ENCODE measurements at regions not wholly inside any gene's neighbourhood (a gene's known extent, or its start where the extent isn't known, plus 50 kb on each side); places are given as distances from the start of the nearest gene placed in this dataset.

DNA sequence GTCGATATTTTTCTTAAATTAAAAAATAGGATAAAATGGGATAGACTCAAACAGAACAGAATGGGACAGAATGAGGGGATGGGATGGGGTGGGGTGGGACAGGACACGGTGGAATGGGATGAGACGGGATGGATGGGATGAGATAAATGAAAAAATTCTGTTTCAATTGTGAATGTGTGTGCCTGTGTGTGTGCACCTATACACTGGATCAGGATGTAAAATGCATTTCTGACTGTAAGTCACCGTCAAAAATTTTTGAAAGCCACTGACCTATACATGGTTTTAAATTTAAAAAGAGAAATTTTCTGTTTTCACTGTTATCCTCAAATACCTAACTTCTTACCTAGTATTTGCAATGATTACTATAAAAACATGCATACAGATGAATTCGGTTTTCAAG is 108.7 kb upstream of the UBE2E2 start:
- no peaks in the 10 kb centered on the region for H3K27me3 ChIP-seq (replicated peaks; ENCODE audit: insufficient read depth)
- no peak for DNase-seq (ENCODE audit: low spot score)
- no peak overlapping the region for H3K27ac ChIP-seq
- no peak for ATAC-seq (ENCODE audit: insufficient number of reproducible peaks, low FRiP score, low read depth)
- TF ChIP-seq, protein P1, sequence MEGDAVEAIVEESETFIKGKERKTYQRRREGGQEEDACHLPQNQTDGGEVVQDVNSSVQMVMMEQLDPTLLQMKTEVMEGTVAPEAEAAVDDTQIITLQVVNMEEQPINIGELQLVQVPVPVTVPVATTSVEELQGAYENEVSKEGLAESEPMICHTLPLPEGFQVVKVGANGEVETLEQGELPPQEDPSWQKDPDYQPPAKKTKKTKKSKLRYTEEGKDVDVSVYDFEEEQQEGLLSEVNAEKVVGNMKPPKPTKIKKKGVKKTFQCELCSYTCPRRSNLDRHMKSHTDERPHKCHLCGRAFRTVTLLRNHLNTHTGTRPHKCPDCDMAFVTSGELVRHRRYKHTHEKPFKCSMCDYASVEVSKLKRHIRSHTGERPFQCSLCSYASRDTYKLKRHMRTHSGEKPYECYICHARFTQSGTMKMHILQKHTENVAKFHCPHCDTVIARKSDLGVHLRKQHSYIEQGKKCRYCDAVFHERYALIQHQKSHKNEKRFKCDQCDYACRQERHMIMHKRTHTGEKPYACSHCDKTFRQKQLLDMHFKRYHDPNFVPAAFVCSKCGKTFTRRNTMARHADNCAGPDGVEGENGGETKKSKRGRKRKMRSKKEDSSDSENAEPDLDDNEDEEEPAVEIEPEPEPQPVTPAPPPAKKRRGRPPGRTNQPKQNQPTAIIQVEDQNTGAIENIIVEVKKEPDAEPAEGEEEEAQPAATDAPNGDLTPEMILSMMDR (IDR thresholded peaks at IDR 0.05): no peak
- H3K4me3 ChIP-seq: no peak overlapping the region
- H3K9me3 ChIP-seq: no peaks in the 10 kb centered on the region
- no peaks in the 10 kb centered on the region for H3K36me3 ChIP-seq
- H3K4me1 ChIP-seq (ENCODE audit: control insufficient read depth in 1 of 2, low read depth in 2 of 2): no peaks in the 10 kb centered on the region

DNA sequence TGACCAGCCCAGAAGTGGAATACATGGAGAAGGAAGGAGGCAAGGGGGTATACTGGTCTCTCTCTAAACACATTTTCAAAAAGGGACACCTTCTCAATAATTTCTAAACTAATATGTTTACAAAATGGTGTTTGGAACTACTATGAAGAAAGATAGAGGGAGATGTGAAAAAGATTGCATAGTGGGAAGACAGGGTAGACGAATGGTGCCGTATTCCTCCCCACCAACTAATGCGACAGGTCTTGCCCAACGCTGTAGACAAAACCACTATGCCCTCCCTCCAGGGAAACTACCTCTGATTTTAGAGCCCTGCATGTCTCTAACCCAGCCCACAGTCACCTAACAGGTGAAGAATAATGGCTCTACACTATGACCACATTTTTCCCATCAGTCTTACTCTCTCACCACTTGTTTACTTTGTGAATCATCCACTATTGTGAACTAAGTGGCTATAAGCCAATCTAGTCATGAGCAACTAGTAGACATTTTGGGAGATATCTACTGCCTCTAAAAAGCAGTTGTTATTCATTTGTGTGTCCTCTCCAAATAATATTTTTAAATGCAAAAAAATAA is 108.2 kb upstream of the UBE2E2 start:
- Histone ChIP-seq H3K4me3 (no peak overlapping the region), H3K4me1 (ENCODE audit: control insufficient read depth in 1 of 2, low read depth in 2 of 2) (no peaks in the 10 kb centered on the region), H3K36me3 (no peaks in the 10 kb centered on the region), H3K9me3 (no peaks in the 10 kb centered on the region), H3K27me3 (replicated peaks; ENCODE audit: insufficient read depth) (no peaks in the 10 kb centered on the region), H3K27ac (no peak overlapping the region)
- DNase-seq (ENCODE audit: low spot score): no peak
- ATAC-seq (ENCODE audit: insufficient number of reproducible peaks, low FRiP score, low read depth): no peak
- TF ChIP-seq, protein P1 (IDR thresholded peaks at IDR 0.05): no peak

DNA sequence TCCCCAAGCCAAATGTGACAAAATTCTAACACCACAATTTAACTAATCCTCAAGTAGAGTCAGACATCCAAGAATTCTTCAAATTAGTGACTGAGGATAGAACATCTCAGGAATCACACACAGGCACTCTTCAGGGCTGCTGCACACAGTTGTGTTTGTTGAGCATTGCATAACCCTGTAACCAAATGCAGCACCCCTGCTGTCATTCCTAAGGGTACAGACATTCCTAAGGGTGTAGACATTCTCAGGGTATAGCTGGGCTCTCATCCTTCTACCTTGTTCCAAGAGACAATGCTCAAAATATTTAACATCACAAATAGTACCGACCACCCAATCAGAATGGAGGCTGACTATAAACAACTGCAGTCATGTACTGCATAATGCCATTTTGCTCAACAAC is 107.1 kb upstream of the UBE2E2 start:
- ATAC-seq (ENCODE audit: insufficient number of reproducible peaks, low FRiP score, low read depth) (no peak), DNase-seq (ENCODE audit: low spot score) (no peak)
- H3K36me3 ChIP-seq: no peaks in the 10 kb centered on the region

DNA sequence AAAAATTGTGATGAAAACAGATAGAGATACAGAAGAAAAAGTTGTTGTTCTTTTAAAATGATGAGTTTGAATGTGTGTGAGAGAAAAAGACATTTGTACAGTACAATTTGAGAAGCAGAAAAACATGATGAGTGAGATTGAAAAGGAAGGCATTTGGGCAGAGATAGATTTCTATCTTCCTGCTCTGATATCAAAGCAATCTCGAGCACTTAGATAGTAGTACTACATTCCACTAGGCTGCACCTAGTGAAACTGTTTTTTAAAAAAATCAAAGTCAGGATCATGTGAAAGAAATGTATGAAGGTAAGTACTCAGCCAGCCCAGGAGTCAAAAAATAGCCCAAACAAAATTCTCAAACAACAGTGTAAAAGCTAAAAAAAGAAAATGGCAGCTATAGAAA is 104.1 kb upstream of the UBE2E2 start:
- H3K4me3 ChIP-seq: no peak overlapping the region
- TF ChIP-seq, protein P1 (IDR thresholded peaks at IDR 0.05): no peak
- DNase-seq (ENCODE audit: low spot score) (no peak), ATAC-seq (ENCODE audit: insufficient number of reproducible peaks, low FRiP score, low read depth) (no peak)
- H3K27me3 ChIP-seq (replicated peaks; ENCODE audit: insufficient read depth): no peaks in the 10 kb centered on the region
- H3K4me1 ChIP-seq (ENCODE audit: control insufficient read depth in 1 of 2, low read depth in 2 of 2): no peaks in the 10 kb centered on the region
- H3K9me3 ChIP-seq: no peaks in the 10 kb centered on the region
- no peak overlapping the region for H3K27ac ChIP-seq
- H3K36me3 ChIP-seq: no peaks in the 10 kb centered on the region

More for the DNA sequence above, 107.1 kb upstream of the UBE2E2 start:
- TF ChIP-seq, protein P1 (IDR thresholded peaks at IDR 0.05): no peak
- Histone ChIP-seq H3K27ac (no peak overlapping the region), H3K4me1 (ENCODE audit: control insufficient read depth in 1 of 2, low read depth in 2 of 2) (no peaks in the 10 kb centered on the region), H3K9me3 (no peaks in the 10 kb centered on the region), H3K4me3 (no peak overlapping the region), H3K27me3 (replicated peaks; ENCODE audit: insufficient read depth) (no peaks in the 10 kb centered on the region)

DNA sequence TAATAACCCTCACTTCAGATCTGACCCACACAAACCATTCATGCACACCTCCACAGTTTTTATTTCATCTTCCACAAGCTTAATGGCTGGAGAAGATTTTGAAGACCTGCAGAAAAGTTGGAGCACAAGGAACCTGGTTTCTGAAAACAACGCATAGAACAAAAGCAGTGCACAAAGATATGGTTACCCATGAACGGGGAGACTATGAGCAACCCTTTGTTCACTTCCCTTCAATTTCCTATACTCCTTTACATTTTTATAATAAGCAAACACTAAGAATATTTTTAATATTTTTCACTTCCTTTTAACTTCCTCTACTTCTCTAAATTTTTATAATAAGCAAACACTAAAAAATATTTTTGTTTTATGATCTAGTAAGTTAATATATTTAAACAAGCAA is 103.5 kb upstream of the UBE2E2 start:
- H3K4me1 ChIP-seq (ENCODE audit: control insufficient read depth in 1 of 2, low read depth in 2 of 2): no peaks in the 10 kb centered on the region
- TF ChIP-seq, protein P1 (IDR thresholded peaks at IDR 0.05): no peak
- no peaks in the 10 kb centered on the region for H3K27me3 ChIP-seq (replicated peaks; ENCODE audit: insufficient read depth)
- H3K4me3 ChIP-seq: no peak overlapping the region
- DNase-seq (ENCODE audit: low spot score) (no peak), ATAC-seq (ENCODE audit: insufficient number of reproducible peaks, low FRiP score, low read depth) (no peak)
- H3K36me3 ChIP-seq: no peaks in the 10 kb centered on the region
- no peaks in the 10 kb centered on the region for H3K9me3 ChIP-seq
- H3K27ac ChIP-seq: no peak overlapping the region

Measured in thoracic aorta (tissue), 2 donors.